ENCODE measurements at regions not wholly inside any gene's neighbourhood (a gene's known extent, or its start where the extent isn't known, plus 50 kb on each side); places are given as distances from the start of the nearest gene placed in this dataset.

DNA sequence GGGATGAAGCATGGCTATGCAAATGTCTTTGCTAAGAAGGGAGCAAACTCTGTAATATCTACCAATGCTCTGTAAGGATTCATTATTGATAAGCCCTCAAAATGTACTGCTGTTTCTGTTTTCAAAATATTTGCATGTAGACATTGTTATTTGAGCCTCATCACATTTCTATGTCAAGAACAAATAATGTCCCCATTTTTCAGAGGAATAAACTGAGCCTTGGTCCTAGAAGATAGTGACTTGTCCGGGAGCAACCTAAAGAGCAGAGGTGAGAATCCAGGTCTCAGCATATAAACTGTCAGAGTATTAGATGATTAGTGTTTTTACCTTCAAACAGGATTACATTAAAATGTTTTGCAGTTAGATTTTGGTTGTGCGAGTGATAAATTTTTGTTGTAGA lies 125.5 kb upstream of the SRRM4 start:
- no peak for DNase-seq (ENCODE audit: low read depth)

DNA sequence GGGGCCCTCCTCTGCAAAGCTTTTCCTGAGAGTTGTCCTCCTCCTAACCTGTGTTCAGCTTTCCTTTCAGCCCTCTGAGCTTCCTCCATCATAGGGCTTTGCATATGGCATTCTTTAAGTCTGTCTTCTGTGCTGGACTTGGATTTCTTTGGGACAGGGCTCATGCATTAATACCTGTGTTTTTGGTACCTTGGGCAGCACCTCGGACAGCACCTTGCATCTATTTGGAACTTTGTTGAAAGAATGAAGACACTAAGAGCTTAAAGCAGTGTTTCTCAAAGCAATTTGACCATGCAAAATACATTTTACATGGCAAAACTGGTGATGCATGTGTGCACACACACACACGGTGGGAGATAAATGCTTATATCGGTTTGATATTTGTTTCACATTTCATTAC lies 115.0 kb upstream of the SRRM4 start:
- DNase-seq (ENCODE audit: low read depth), result no peak

DNA sequence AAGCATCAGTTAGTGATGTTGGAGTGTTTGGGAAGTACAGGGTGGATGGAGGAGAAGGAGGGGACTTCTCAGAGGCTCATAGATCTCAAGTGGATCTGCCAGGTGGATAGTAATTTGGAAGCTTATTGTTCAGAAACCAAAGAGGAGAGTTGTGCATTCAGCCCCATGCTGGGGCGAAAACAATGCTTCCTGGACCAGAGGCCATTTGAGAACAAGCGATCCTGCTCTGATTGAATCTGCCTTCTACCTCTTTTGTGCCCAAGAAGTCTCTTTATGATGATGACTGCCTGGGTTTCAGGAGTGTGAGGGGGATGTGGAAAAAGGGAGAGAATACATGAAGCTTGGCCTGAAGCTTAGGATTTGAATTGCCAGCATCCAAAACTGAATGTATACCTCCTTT lies 110.8 kb upstream of the SRRM4 start:
- no peak for DNase-seq (ENCODE audit: low read depth)

DNA sequence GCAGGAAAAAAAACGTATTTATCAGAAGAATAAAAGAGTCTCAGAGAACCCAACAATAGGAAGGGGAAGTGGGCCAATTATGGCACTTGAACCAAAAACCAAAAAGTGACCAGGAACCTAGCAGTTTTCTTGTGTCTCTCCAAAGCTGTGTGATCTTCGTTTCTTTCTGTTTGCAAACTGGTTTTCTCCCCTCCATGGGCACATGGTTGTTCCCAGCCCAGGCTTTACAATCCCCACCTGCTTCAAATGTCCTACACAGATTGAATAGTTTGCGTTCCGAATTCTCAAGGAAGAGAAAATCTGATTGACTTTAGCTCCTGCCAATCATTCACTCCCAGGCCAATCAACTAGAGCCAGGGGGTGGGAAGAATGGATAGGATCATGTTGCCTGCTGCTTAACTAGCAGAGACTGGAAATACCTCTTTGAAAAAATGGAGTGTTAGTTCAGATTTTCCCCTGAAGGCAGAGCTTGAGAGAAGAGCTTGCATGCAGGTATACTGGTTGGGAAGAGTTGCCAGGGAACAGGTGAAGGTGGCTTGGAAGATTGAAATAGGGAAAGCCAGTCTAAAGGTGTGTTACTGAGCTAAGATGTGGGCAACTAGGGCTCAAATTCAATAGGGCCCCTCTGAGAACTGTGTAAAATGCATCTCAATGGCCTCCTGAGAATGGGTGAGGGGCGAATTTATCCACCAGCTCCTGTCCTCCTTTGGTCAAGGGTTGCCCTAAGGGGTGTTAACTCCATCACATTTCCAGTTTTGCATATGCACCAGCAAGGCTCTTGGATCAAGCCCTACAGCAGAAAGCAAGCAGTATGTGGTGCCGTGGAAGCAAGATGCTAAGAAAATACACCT lies 106.4 kb upstream of the SRRM4 start:
- DNase-seq (ENCODE audit: low read depth), result no peak

DNA sequence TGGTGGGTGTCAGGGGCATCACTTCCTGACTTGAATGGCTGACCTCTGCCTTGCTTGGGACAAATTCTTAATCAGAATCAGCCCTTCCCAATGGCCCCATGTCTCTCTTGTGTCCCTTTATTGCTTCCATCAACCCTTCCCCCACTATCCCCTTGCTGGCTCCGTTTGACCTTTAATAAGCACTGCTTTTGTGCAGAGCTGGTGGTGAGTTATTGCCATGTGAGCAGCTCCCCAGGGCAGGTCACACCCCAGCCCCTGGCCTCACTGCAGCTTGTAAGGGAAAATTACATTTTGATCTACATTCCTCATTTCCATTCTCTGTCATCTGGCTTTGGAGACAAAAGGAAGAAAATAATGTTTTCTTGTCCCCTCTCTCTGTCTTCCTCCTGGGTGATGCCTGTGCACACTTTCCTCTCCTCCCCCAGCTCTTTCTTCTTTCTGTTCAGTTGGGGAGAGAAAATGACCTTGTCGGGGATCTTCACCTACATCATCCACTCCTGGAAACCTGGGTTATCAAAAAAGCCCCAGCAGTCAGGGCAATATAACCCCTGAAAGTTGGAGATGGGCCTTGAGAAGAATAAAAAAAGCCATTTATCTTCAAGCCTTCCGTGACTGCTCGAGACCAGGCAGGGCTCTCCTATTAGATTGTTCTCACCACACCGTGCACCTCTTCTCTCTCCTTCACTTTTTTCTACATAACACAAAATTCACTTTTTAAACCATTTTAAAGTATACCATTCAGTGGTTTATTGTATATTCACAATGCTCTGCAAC lies 100.4 kb upstream of the SRRM4 start:
- no peak for DNase-seq (ENCODE audit: low read depth)

DNA sequence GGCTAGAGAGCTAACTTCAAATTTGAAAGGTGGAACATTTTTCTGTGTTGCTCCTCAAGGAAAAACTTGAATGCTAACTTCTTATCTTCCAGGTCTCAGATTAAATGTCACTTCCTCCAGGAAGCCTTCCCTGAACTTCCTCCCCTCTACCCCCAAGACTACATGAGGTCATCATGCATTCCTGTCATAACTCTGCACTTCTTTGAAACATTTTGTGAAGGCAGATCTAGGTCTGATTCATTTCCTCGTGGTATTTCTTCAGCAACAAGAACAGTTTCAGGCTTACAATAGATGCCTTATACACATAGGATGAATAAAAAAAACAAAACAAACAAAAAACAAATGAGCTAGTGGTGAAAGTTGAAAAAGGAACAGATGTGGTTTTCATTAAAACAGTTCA lies 97.1 kb upstream of the SRRM4 start:
- no peak for DNase-seq (ENCODE audit: low read depth)

DNA sequence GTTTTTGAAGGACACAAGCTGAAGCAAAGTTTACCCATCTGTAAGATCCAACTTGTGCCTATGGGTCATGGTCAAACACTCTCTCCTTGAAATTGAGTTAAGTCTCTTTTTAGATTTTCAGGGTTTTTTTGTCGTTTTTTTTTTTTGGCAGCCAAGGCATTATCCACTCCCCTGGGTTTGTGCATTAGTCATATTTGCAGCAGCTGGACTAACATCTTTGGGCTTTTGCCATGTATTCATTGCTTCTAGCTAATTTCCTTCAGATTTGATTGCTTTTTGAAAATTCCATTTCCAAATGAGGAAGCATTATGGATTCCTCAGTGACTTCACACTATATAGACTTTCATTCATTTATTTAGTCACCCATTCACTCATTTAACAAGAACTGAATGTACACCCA lies 80.3 kb upstream of the SRRM4 start:
- DNase-seq (ENCODE audit: low read depth), result no peak

DNA sequence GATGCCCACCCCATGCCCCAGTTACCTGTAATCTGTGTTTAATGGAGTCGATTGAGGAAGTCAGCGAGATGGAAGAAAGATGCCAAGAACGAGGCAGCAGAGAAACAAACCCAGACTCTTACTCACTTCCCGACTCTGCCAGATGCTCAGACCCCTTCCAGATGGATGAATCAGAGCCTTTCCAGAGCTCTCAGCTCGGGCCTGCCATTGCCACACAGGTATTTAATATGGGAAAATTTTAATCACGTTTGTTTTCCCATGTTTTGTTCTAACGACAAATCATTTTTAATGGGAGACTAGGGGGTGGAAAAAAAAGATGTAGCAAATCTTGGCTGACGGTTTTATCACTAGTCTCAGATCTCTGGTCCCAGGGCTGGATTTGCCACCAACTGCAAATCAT lies 72.5 kb upstream of the SRRM4 start:
- DNase-seq (ENCODE audit: low read depth), result no peak

DNA sequence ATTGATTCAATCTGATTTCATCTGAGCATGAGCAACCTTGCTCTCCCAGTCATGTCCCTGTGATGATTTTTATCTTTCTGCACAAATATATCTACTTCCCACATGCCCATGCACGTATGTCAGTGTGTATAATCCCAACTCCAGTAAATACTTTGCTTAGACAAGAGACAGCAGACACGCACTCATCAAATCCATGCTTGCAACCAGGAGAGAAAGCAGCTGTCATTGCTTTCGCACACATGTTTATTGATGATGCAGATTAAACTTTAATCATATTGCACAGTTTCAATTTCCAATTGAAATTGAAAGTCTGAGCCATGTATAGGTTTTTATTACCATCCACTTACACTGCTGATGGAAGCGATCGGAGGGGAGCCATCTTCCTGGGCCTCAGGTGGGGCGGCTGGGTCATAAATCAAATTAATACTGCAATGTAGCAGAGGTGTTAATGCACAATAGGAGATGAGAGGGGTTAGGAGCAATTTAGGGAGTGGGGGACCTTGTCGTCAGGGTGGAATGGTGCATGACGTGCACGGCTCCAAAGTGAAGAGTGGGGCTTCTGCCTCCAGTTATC lies 68.6 kb upstream of the SRRM4 start:
- no peak for DNase-seq (ENCODE audit: low read depth)

DNA sequence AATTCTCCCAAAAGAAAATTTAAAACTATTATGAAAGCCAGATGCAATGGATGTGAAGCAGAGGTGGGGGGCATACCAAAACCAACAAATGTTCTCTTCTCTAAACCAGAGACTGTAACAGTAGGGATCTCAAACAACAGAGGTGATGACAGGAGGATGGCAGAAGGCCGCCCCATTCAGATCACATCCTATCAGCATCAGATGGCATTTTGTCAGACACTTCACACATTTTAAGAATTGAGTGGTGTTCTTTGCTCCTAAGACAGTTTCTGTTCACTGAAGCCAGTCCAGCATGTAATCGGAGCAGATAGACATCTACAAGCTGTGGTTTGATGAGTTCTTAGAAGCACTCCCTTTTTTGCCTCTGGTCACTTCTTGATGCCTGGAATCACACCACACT lies 59.6 kb upstream of the SRRM4 start:
- no peak for DNase-seq (ENCODE audit: low read depth)

DNA sequence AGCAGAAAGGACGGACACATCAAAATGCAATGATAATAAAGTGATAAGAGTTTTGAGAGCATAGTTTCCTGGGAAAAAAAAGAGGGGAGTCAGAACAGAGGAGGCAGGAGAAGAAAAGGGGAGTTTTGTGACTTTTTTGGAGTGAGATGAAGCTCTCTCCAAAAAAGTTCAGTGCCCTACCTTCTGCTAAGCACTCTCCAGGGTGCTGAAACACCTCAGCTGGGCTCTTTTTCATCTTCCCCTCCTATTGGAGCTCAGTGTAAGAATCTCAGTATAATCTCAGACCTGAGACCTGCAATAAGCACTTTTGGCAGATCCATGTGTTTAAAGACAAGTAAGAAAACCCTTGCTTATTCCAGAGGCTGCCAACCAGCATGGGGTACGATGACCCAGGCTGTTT lies 58.9 kb upstream of the SRRM4 start:
- no peak for DNase-seq (ENCODE audit: low read depth)

DNA sequence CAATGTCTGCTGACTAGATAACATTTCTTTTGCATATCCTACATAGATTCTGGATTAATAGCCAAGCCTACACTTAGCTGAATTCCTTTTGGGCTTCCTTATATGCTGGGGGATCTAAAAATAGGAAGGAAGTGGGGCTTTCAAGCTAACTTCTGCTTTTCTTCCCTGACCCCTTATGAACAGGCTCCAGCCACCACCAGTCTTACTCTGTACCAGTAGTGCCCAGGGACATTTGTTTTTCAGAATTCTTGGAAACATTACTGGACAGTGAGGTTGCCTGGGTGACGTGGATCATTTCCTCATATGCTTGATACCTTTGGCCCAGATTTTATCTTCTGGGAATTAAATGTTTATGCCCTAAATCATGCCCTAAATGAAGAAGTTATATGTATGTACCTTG lies 55.9 kb upstream of the SRRM4 start:
- DNase-seq (ENCODE audit: low read depth), result no peak

DNA sequence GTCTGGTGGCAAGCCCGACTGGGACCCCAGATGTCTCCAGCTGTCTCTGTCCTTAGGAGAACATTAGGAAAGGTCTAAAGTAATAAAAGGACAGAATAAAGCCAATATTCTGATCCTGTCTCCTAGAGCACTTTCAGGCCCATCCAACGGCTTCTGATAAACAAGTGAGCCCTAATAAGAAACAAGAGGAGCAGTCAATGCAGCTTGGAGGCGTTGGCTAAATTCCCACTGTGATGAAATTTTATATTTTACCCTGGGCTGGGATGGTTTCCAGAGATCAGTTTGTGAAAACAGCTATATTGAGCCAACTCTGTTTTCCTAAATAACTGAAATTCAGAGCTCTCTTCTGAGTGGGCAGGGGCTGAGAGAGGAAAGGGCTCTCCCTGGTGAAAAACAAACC lies 55.5 kb upstream of the SRRM4 start:
- DNase-seq (ENCODE audit: low read depth), result no peak

Data from ELR (cell line).